GM23248 (cell line): ENCODE measurements at regions not wholly inside any gene's neighbourhood (a gene's known extent, or its start where the extent isn't known, plus 50 kb on each side); places are given as distances from the start of the nearest gene placed in this dataset.

Experiments used
- DNase-seq: peaks from one replicate; pipeline ENCODE4 v3.0.0-alpha.2; 2015
- H2AFZ ChIP-seq: fragments of 200-600 bp; sonication (generic); 2 replicates; pipeline ENCODE4 v1.6.1; 2016; ENCODE audit warnings: antibody characterized with exemption
- H3F3A ChIP-seq: fragments of 200-600 bp; sonication (generic); 2 replicates; pipeline ENCODE4 v1.6.1; 2016; ENCODE audit warnings: mild to moderate bottlenecking, antibody characterized with exemption, mixed run types; ENCODE audit not compliant: insufficient read depth
- H3K27ac ChIP-seq: fragments of 200-600 bp; sonication (generic); 2 replicates; pipeline ENCODE4 v1.5.1; 2016; ENCODE audit warnings: mild to moderate bottlenecking
- H3K27me3 ChIP-seq: fragments of 200-600 bp; sonication (generic); replicated peaks from 2 replicates; pipeline ENCODE4 v1.6.1; 2016; ENCODE audit warnings: mild to moderate bottlenecking; ENCODE audit not compliant: insufficient read depth
- H3K36me3 ChIP-seq: fragments of 200-600 bp; sonication (generic); 2 replicates; pipeline ENCODE4 v1.6.1; 2016; ENCODE audit warnings: low read depth, mild to moderate bottlenecking
- H3K4me1 ChIP-seq: fragments of 200-600 bp; sonication (generic); 2 replicates; pipeline ENCODE4 v1.6.1; 2016; ENCODE audit warnings: mild to moderate bottlenecking; ENCODE audit not compliant: insufficient read depth
- H3K4me2 ChIP-seq: fragments of 200-600 bp; sonication (generic); one replicate; pipeline ENCODE4 v1.6.1; 2016; ENCODE audit warnings: mild to moderate bottlenecking; ENCODE audit not compliant: unreplicated experiment
- H3K4me3 ChIP-seq: fragments of 200-600 bp; sonication (generic); 2 replicates; pipeline ENCODE4 v1.5.1; 2016; ENCODE audit warnings: mild to moderate bottlenecking
- H3K79me2 ChIP-seq: fragments of 200-600 bp; sonication (generic); 2 replicates; pipeline ENCODE4 v1.6.1; 2016; ENCODE audit warnings: mild to moderate bottlenecking; ENCODE audit not compliant: insufficient read depth
- H3K9ac ChIP-seq: fragments of 200-600 bp; sonication (generic); 2 replicates; pipeline ENCODE4 v1.6.1; 2016; ENCODE audit warnings: mild to moderate bottlenecking
- H3K9me2 ChIP-seq: fragments of 200-600 bp; sonication (generic); 2 replicates; pipeline ENCODE4 v1.6.1; 2016; ENCODE audit warnings: mixed run types, mild to moderate bottlenecking, moderate library complexity; ENCODE audit not compliant: insufficient read depth
- H3K9me3 ChIP-seq: fragments of 200-600 bp; sonication (generic); one replicate; pipeline ENCODE4 v1.6.1; 2017; ENCODE audit warnings: low read depth
- H4K20me1 ChIP-seq: fragments of 200-600 bp; sonication (generic); 2 replicates; pipeline ENCODE4 v1.6.0; 2016; ENCODE audit not compliant: insufficient read depth
- EZH2 ChIP-seq: fragments of 200-600 bp; sonication (generic); IDR thresholded peaks from 2 replicates; pipeline ENCODE4 v1.6.1; 2018; ENCODE audit warnings: antibody characterized with exemption, mild to moderate bottlenecking; ENCODE audit not compliant: insufficient read depth, poor library complexity, severe bottlenecking
- EZH2phosphoT487 ChIP-seq: fragments of 200-600 bp; sonication (generic); IDR thresholded peaks from 2 replicates; pipeline ENCODE4 v1.6.1; 2018; ENCODE audit warnings: antibody characterized with exemption, moderate library complexity, mild to moderate bottlenecking, low read depth; ENCODE audit not compliant: insufficient read depth
- whole genome bisulfite sequencing, 2 experiments: methylation state at CpG; one replicate each; pipeline ENCODE4 v1.1.6; 2015 to 2017; ENCODE audit warnings: low lambda C conversion rate in 2 of 2, low coverage in 1 of 2; ENCODE audit errors: missing lambda C conversion rate in 2 of 2; 5-methylcytosine and 5-hydroxymethylcytosine counted together
- in situ Hi-C: fragments of 300-500 bp; cut with MboI; formaldehyde crosslinking; loops from 2 replicates; pipeline ENCODE4 v1.15.0; 2020

- H3K9me2 ChIP-seq = no peaks in the 10 kb centered on the region
- H3K4me1 ChIP-seq = no peaks in the 10 kb centered on the region
- H3K27me3 ChIP-seq = peaks cover 42% of the 10 kb centered on the region
- H2AFZ ChIP-seq = no peak overlapping the region
- no peaks in the 10 kb centered on the region for H4K20me1 ChIP-seq
- in situ Hi-C loops = no loop called here
- H3K4me2 ChIP-seq = no peak overlapping the region
- no peak for DNase-seq
- no peak overlapping the region for H3K4me3 ChIP-seq
- H3F3A ChIP-seq = no peaks in the 10 kb centered on the region
- H3K36me3 ChIP-seq = no peaks in the 10 kb centered on the region
- 51% methylated on average over 10 to 11 of the region's 11 CpGs for WGBS, 2 experiments
- H3K79me2 ChIP-seq = no peaks in the 10 kb centered on the region
- TF ChIP-seq EZH2phosphoT487 (no peak), EZH2 (no peak)
- no peak overlapping the region for H3K9ac ChIP-seq
- no peaks in the 10 kb centered on the region for H3K9me3 ChIP-seq
- H3K27ac ChIP-seq = no peak overlapping the region
These were observed 100.8 kb downstream of the TEX29 start for GRCh38 chr13:111421216-111421615.

DNA sequence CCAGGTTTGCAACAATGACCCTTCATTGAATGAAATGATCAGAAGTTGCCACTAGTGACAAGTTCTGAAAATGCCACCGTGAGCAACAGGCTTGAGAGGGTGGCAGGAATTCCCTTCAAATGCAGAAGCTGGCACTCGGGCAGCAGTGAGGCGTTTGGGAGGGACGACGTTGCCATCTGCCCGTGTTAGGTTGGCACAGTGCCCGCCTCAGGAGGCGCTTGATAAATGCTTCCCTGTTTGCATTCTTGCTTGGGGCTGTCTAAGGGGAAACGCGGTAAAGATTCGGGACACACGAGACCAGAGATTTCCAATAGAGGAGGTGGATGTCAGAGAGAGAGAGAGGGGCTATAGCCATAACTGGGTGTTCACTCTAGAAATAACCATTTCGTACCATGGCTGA, 101.9 kb downstream of the TEX29 start:
- TF ChIP-seq EZH2 = no peak
- no peak for TF ChIP-seq EZH2phosphoT487
- no peaks in the 10 kb centered on the region for H3K79me2 ChIP-seq

DNA sequence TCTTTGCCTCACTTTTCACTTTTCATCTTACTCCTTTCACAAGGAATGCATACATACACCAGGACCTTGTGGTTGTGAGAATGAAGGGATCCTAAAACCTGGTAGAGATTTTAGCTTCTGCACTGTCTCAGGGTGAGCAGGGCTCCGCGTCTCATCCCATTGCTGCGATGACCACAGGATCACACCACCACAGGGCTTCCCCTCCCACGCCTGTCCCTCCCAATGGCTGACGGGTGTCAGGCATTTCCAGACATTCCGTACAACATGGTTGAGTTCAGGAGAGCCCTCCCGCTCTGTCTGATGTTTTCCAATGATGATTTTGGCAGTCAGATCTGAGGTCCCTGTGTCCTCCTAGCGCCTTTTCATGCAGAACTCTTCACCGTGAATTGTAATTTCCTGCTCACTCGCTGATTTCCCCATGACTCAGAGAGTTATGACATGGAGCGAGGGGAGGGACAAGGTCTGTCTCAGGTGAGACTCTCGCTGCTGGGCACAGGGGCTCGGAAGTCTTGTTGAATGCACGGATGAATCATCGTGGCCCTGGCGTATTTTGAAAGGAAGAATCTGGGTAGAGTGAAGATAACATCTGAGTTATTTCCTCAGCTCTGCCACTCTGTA, 102.8 kb downstream of the TEX29 start:
- WGBS, 2 experiments = 39 to 40% methylated on average over 16 of the region's 16 CpGs
- in situ Hi-C loops = no loop called here
- Histone ChIP-seq H3K9ac (no peak overlapping the region), H3K27ac (no peak overlapping the region), H4K20me1 (no peaks in the 10 kb centered on the region), H3K9me3 (no peaks in the 10 kb centered on the region), H2AFZ (no peak overlapping the region), H3K9me2 (no peaks in the 10 kb centered on the region), H3F3A (no peaks in the 10 kb centered on the region), H3K4me1 (no peaks in the 10 kb centered on the region), H3K4me2 (no peak overlapping the region), H3K27me3 (peaks cover 23% of the 10 kb centered on the region), H3K4me3 (no peak overlapping the region), H3K79me2 (no peaks in the 10 kb centered on the region), H3K36me3 (no peaks in the 10 kb centered on the region)
- no peak for DNase-seq
- TF ChIP-seq EZH2phosphoT487 = no peak
- TF ChIP-seq EZH2 = no peak

More for the DNA sequence above, 101.9 kb downstream of the TEX29 start:
- 40 to 47% methylated on average over 13 of the region's 13 CpGs for whole genome bisulfite sequencing, 2 experiments
- Histone ChIP-seq H2AFZ (no peak overlapping the region), H3K9ac (no peak overlapping the region), H3K4me3 (no peak overlapping the region), H3K9me3 (no peaks in the 10 kb centered on the region), H3K27ac (no peak overlapping the region), H3K4me2 (no peak overlapping the region), H3K36me3 (no peaks in the 10 kb centered on the region), H3F3A (no peaks in the 10 kb centered on the region), H4K20me1 (no peaks in the 10 kb centered on the region), H3K27me3 (peaks cover 30% of the 10 kb centered on the region), H3K9me2 (no peaks in the 10 kb centered on the region), H3K4me1 (no peaks in the 10 kb centered on the region)
- in situ Hi-C loops = no loop called here
- DNase-seq = no peak

DNA sequence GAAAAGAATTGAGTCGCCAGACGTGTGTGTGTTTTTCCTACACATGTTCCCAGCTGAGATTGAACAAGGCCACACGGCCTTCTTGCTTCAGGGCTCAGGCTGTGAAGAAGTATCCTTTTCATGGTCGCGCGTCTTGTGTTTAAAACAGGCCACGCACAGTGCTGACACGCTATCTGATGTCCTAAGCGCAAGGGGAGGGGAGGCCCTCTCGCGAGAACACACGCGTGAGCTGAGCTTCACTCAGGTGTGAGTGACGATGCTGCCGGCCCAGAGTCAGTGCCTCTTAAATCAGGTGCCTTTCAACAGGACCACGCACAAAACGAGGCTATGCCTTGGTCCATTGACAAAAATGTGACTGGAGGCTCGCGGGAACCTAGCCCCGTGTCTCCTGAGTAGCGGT, 103.7 kb downstream of the TEX29 start:
- Histone ChIP-seq H2AFZ (no peak overlapping the region), H3K27ac (no peak overlapping the region), H3K9ac (no peak overlapping the region), H3K4me3 (no peak overlapping the region), H4K20me1 (no peaks in the 10 kb centered on the region), H3K9me2 (no peaks in the 10 kb centered on the region), H3K27me3 (peaks cover 17% of the 10 kb centered on the region), H3K79me2 (no peaks in the 10 kb centered on the region), H3K36me3 (no peaks in the 10 kb centered on the region), H3K4me2 (no peak overlapping the region), H3K4me1 (no peaks in the 10 kb centered on the region), H3F3A (no peaks in the 10 kb centered on the region), H3K9me3 (no peaks in the 10 kb centered on the region)
- TF ChIP-seq EZH2 = no peak
- TF ChIP-seq EZH2phosphoT487 = no peak
- no peak for DNase-seq
- in situ Hi-C loops = no loop called here
- 35 to 36% methylated on average over 21 of the region's 21 CpGs for WGBS, 2 experiments

DNA sequence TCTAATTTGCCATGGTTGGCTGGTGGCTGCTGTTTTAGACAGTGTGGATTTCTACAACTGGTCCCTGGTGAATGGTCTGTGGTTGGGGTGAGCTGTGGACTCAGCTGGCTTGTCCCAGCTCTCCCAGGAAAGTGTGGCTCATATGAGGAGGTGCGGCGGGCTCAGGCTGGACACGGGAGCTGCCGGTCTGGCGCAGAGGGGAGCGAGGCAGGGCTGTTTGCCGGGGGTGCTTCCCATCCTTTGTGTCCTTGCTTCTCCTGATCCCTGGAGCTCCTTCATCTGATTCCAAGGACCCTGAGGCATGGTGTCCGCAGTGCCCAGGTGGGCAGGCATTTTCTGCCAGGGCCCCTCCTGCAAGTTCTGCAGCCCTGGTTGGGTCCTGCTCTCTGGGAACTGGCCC, 104.9 kb downstream of the TEX29 start:
- Histone ChIP-seq H3K4me1 (no peaks in the 10 kb centered on the region), H2AFZ (no peak overlapping the region), H3K4me2 (no peak overlapping the region), H4K20me1 (no peaks in the 10 kb centered on the region), H3K36me3 (no peaks in the 10 kb centered on the region), H3K9ac (no peak overlapping the region), H3F3A (no peaks in the 10 kb centered on the region), H3K9me3 (no peaks in the 10 kb centered on the region), H3K27ac (no peak overlapping the region), H3K27me3 (peaks cover 11% of the 10 kb centered on the region), H3K79me2 (no peaks in the 10 kb centered on the region), H3K9me2 (no peaks in the 10 kb centered on the region), H3K4me3 (no peak overlapping the region)
- WGBS, 2 experiments = 81% methylated on average over 8 of the region's 8 CpGs
- TF ChIP-seq EZH2phosphoT487 = no peak
- TF ChIP-seq EZH2 = no peak
- in situ Hi-C loops = no loop called here
- no peak for DNase-seq
